PFSK-1 (cell line): ENCODE measurements at regions not wholly inside any gene's neighbourhood (a gene's known extent, or its start where the extent isn't known, plus 50 kb on each side); places are given as distances from the start of the nearest gene placed in this dataset.

ENCODE experiments used
- FOXP2 ChIP-seq: optimal IDR thresholded peaks from 2 replicates; pipeline ENCODE3; 2011; ENCODE audit warnings: borderline replicate concordance, control low read depth, inconsistent platforms; ENCODE audit not compliant: insufficient read depth; ENCODE audit errors: extremely low read length, extremely low read depth
- POLR2AphosphoS5 ChIP-seq: IDR thresholded peaks from 2 replicates; pipeline ENCODE4 v1.6.1; 2012; ENCODE audit warnings: low read depth, mild to moderate bottlenecking, control low read depth, low read length, moderate library complexity
- REST ChIP-seq, 2 experiments: IDR thresholded peaks; 2 replicates each; pipeline versions ENCODE4 v1.6.1 to v1.8.0; 2011 to 2012; ENCODE audit warnings: low read depth in 2 of 2, low read length in 2 of 2, control low read depth in 1 of 2, inconsistent platforms in 1 of 2, mild to moderate bottlenecking in 1 of 2, moderate library complexity in 1 of 2; ENCODE audit not compliant: insufficient read depth in 1 of 2
- SIN3A ChIP-seq: IDR thresholded peaks from 2 replicates; pipeline ENCODE4 v1.6.1; 2012; ENCODE audit warnings: mild to moderate bottlenecking, low read length, moderate library complexity, borderline replicate concordance; ENCODE audit not compliant: insufficient read depth
- TAF1 ChIP-seq: IDR thresholded peaks from 2 replicates; pipeline ENCODE4 v1.6.1; 2012; ENCODE audit warnings: low read length, control low read depth, borderline replicate concordance; ENCODE audit not compliant: insufficient read depth

DNA sequence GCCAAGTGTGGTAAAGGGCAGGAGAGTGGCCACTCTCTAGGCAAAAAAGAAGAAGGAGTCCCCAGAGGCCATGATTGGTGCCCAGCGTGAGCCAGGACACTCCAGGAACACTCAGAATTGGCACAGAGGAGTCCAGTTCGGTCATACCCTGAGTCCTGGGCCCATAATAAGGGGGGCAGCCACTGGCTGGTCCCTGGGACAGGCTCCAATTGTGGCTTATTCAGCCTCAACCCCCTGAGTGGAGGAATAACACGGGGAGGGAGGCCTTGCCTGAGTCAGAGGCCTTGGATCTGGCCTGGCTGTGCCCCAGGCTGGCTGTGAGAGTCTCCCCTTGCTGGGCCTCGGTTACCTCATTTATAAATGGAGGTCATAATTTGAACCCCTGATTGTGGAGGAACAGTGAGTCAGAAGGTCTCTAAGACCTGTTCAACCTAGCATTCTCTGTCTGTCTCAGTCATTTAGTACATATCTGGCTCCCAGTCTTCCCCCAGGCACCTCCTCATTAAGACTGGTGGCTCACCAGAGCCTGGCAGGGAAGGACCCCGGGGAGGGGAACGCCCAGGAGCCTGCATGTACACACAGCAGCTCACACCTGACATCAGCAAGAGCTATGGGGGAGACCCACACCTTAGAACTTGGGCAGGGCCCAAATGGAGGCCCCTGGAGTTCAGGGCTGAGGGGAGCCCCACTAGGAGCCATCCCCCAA is 95.9 kb upstream of the ATP2B2 start:
- no peak for TF ChIP-seq REST (IDR thresholded peaks at IDR 0.05; ENCODE audit: insufficient read depth in 1 of 2, low read depth in 2 of 2, low read length in 2 of 2)
- TF ChIP-seq FOXP2 = no peak
- no peak for TF ChIP-seq POLR2AphosphoS5
- TF ChIP-seq SIN3A = no peak
- no peak for TF ChIP-seq TAF1

- TF ChIP-seq POLR2AphosphoS5 (no peak), SIN3A (no peak), FOXP2 (no peak)
Measured at GRCh38 chr3:10601857-10602230, 96.5 kb upstream of the ATP2B2 start.

DNA sequence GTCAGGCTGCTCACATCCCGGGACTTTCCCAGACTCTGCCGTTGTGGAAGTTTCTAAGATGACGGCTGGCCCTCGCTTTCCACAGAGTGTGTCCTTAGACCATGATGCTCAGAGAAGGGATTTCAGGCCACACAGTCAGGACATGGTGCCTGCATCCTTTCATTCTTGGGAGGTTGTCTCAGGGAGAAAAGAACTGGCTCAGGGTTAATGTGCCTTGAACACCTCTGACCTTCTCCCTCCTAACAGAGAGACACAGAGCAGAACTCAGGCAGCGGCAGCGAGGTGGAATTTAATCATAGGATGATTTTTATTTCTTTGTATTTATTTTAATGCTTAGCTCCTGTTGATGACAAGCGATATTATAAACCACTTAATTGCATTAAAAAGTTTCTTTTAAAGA is 96.9 kb upstream of the ATP2B2 start:
- no peak for TF ChIP-seq TAF1
- TF ChIP-seq SIN3A = no peak
- no peak for TF ChIP-seq FOXP2
- TF ChIP-seq REST (IDR thresholded peaks at IDR 0.05; ENCODE audit: insufficient read depth in 1 of 2, low read depth in 2 of 2, low read length in 2 of 2) = no peak
- no peak for TF ChIP-seq POLR2AphosphoS5

DNA sequence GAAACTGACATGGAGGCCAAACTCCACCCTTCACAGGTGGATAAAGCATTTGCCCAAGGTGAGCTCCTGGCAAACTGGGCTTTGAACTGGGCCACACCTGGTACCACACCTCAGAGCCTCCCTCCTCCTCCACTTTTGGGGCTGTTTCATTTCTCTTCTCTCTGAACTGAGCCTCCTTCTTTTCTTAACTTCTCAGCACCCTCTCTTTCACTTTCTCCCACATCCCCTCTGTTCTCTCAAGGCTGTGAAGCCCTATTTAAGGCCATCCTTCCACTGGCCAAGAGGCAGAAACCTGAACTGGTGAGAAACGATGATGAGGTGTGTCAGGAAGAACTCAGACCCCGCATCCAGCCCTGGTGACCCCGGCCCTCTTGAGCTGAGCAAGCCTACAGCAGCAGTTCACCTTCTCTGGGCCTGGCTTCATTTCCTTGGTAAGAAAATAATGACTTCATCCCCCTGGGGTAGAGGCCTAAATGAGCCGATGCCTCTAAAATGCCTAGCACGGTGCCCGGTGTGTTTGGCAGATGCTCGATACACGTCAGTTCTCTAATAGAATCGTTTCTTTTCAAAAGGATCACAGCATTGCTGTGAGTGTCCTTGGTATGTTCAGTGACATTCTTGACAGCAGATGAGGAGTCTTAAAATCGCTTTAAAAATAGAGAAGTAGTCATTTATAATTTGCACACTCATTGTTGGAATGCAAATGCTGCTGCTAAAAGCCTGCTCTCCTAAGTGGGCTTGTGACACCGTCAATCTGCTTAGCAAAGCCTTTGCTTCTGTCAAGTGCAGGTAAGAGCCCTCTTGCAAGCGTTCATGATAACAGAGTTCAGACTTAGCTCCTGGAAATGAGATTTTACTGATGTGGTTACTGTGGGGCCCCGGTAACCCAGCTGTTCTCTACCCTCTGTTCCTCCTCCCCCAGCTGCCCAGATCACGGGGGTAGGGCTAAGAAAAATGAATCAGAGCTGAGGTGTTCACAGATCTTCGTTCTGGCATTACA is 97.7 kb upstream of the ATP2B2 start:
- TF ChIP-seq FOXP2 (no peak), REST (IDR thresholded peaks at IDR 0.05; ENCODE audit: insufficient read depth in 1 of 2, low read depth in 2 of 2, low read length in 2 of 2) (no peak), TAF1 (no peak), SIN3A (no peak), POLR2AphosphoS5 (no peak)

DNA sequence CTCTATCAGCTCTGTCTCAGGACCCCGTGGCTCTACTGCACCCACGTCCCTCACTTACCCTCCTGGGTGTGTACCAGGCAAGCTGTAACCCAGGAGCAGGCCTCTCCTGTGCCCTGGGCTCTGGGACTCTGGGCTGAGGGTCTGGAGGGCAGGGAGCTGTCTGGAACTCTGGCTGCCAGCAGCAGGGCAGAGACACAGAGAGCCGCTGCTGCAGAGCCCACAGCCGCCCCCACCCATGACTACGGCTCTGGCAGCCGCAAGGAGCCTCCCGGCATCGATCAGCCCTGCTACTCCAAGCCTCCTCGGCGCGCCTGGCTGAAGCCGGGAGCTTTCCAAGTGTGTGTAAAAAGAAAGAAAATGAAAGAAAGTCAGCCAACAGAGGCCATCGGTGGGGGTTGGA is 103.7 kb upstream of the ATP2B2 start:
- TF ChIP-seq FOXP2 (no peak), REST (IDR thresholded peaks at IDR 0.05; ENCODE audit: insufficient read depth in 1 of 2, low read depth in 2 of 2, low read length in 2 of 2) (no peak), POLR2AphosphoS5 (no peak), SIN3A (no peak)
